K562 (cell line): ENCODE measurements at regions not wholly inside any gene's neighbourhood (a gene's known extent, or its start where the extent isn't known, plus 50 kb on each side); places are given as distances from the start of the nearest gene placed in this dataset.

Experiments
- CBFB ChIP-seq: sonication (generic); formaldehyde crosslinking; IDR thresholded peaks from 2 replicates; pipeline ENCODE4 v1.4.0; 2020; ENCODE audit warnings: mild to moderate bottlenecking, missing genetic modification reagents
- FOXK1 ChIP-seq: sonication (generic); formaldehyde crosslinking; IDR thresholded peaks from 2 replicates; pipeline ENCODE4 v1.8.0; 2022; ENCODE audit warnings: missing genetic modification reagents, mild to moderate bottlenecking, borderline replicate concordance
- RAD21 ChIP-seq, 2 experiments: fragments of 250-450 bp in 1 of 2; fragments of 450-650 bp in 1 of 2; sonication (Bioruptor Pico) in 1 of 2; formaldehyde crosslinking in 1 of 2; IDR thresholded peaks in 1 of 2; conservative IDR thresholded peaks in 1 of 2; 2 replicates each; pipeline versions ENCODE4 v1.4.0 to v1.8.0; 2020 to 2022; ENCODE audit warnings: mild to moderate bottlenecking in 2 of 2, moderate library complexity in 1 of 2
- SREBF2 ChIP-seq: sonication (generic); formaldehyde crosslinking; IDR thresholded peaks from 2 replicates; pipeline ENCODE4 v1.4.0; 2020; ENCODE audit warnings: mild to moderate bottlenecking, missing genetic modification reagents
- TARDBP ChIP-seq: fragments of 450-650 bp; IDR thresholded peaks from 2 replicates; pipeline ENCODE4 v1.6.1; 2016
- ZNF232 ChIP-seq: sonication (generic); formaldehyde crosslinking; IDR thresholded peaks from 2 replicates; pipeline ENCODE4 v1.8.0; 2022; ENCODE audit warnings: mild to moderate bottlenecking, missing genetic modification reagents
- TF ChIP-seq, protein P1 (sequence below), 3 experiments: IDR thresholded peaks in 2 of 3; conservative IDR thresholded peaks in 1 of 3; 2 replicates each; pipeline ENCODE4 v1.5.1; 2011 to 2012; ENCODE audit warnings: low read length in 3 of 3, mild to moderate bottlenecking in 3 of 3, control low read depth in 2 of 3, improper control_type of control experiment in 1 of 3, inconsistent platforms in 1 of 3, low read depth in 1 of 3, mixed read lengths in 1 of 3, moderate library complexity in 1 of 3; ENCODE audit not compliant: insufficient read depth in 2 of 3
- TF ChIP-seq, protein P2 (sequence below): fragments of 450-650 bp; conservative IDR thresholded peaks from 2 replicates; pipeline ENCODE4 v1.6.1; 2016; ENCODE audit warnings: missing genetic modification characterization, low read depth, mild to moderate bottlenecking, missing compliant biosample characterization, moderate library complexity

DNA sequence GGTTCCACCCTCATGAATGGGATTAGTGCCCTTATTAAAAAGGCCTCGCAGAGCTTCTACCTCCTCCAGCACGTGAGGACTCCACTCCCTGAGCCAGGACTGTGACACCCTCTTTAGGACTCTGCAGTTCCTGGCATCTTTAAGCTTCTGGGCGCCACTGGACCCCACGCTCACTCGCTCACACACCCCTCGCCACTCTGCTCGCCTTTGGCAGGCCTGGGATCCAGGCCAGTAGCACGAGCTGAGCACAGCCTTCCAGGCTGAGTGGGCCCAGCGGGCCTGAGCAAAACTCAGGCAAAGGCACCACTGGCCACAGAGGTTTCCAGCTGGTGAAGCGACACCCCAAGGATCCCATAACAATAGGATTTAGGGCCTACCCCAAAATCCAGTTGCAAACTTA is 107.9 kb upstream of the GPC1 start:
- TF ChIP-seq TARDBP = no peak
- TF ChIP-seq, protein P1, sequence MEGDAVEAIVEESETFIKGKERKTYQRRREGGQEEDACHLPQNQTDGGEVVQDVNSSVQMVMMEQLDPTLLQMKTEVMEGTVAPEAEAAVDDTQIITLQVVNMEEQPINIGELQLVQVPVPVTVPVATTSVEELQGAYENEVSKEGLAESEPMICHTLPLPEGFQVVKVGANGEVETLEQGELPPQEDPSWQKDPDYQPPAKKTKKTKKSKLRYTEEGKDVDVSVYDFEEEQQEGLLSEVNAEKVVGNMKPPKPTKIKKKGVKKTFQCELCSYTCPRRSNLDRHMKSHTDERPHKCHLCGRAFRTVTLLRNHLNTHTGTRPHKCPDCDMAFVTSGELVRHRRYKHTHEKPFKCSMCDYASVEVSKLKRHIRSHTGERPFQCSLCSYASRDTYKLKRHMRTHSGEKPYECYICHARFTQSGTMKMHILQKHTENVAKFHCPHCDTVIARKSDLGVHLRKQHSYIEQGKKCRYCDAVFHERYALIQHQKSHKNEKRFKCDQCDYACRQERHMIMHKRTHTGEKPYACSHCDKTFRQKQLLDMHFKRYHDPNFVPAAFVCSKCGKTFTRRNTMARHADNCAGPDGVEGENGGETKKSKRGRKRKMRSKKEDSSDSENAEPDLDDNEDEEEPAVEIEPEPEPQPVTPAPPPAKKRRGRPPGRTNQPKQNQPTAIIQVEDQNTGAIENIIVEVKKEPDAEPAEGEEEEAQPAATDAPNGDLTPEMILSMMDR (IDR thresholded peaks at IDR 0.05 in 2 of 3, conservative IDR thresholded peaks at IDR 0.05 in 1 of 3; ENCODE audit: insufficient read depth in 2 of 3, low read depth in 1 of 3, low read length in 3 of 3) = no peak
- TF ChIP-seq ZNF232 = no peak
- no peak for TF ChIP-seq SREBF2 (CRISPR knock-in tag)
- TF ChIP-seq RAD21 (CRISPR knock-in tag; conservative IDR thresholded peaks at IDR 0.05 in 1 of 2, IDR thresholded peaks at IDR 0.05 in 1 of 2) = no peak
- TF ChIP-seq, protein P2, sequence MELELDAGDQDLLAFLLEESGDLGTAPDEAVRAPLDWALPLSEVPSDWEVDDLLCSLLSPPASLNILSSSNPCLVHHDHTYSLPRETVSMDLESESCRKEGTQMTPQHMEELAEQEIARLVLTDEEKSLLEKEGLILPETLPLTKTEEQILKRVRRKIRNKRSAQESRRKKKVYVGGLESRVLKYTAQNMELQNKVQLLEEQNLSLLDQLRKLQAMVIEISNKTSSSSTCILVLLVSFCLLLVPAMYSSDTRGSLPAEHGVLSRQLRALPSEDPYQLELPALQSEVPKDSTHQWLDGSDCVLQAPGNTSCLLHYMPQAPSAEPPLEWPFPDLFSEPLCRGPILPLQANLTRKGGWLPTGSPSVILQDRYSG = no peak
- TF ChIP-seq CBFB (CRISPR knock-in tag) = no peak
- no peak for TF ChIP-seq FOXK1 (CRISPR knock-in tag)
